ENCODE measurements at regions not wholly inside any gene's neighbourhood (a gene's known extent, or its start where the extent isn't known, plus 50 kb on each side); places are given as distances from the start of the nearest gene placed in this dataset.
"Not testable (repeated sequence)": the region's sequence is repeated elsewhere in the genome, so short reads cannot be mapped to it uniquely, and the experiment has no call there.

- H3K4me3 ChIP-seq (ENCODE audit: low read depth, low read length) = no peak overlapping the region
- TF ChIP-seq, protein P1, sequence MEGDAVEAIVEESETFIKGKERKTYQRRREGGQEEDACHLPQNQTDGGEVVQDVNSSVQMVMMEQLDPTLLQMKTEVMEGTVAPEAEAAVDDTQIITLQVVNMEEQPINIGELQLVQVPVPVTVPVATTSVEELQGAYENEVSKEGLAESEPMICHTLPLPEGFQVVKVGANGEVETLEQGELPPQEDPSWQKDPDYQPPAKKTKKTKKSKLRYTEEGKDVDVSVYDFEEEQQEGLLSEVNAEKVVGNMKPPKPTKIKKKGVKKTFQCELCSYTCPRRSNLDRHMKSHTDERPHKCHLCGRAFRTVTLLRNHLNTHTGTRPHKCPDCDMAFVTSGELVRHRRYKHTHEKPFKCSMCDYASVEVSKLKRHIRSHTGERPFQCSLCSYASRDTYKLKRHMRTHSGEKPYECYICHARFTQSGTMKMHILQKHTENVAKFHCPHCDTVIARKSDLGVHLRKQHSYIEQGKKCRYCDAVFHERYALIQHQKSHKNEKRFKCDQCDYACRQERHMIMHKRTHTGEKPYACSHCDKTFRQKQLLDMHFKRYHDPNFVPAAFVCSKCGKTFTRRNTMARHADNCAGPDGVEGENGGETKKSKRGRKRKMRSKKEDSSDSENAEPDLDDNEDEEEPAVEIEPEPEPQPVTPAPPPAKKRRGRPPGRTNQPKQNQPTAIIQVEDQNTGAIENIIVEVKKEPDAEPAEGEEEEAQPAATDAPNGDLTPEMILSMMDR (IDR thresholded peaks at IDR 0.05; ENCODE audit: low read depth, low read length) = no peak
- TF ChIP-seq MYC (IDR thresholded peaks at IDR 0.05; ENCODE audit: low read depth, low read length) (no peak), POLR2A (IDR thresholded peaks at IDR 0.05; ENCODE audit: extremely low read depth, insufficient read length) (no peak)
- TF ChIP-seq, protein P2, sequence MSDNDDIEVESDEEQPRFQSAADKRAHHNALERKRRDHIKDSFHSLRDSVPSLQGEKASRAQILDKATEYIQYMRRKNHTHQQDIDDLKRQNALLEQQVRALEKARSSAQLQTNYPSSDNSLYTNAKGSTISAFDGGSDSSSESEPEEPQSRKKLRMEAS (IDR thresholded peaks at IDR 0.05; ENCODE audit: low read depth, low read length) = no peak
- no peak for DNase-seq (ENCODE audit: low read depth)
These were observed 731.4 kb downstream of the GALC start for GRCh38 chr14:87261621-87262020.

DNA sequence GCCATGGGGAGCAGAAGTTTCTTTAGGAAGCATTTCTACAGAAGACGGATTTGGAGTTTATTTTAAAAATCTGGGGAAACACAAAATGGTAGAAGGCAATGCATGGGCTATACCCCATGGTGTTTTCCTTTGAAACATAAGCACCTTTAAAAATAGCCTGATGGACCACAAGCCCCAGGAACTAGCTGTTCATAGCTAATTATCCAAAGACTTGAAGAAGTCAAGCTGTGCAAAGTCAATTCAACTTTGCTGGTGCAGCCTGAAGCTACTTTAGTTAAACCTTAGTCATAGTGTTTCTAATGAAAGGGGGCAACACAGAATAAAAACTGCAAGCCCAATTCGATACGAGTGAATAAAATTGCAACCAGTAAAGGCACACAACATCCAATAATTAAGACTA lies 732.5 kb downstream of the GALC start:
- TF ChIP-seq, protein P2 (IDR thresholded peaks at IDR 0.05; ENCODE audit: low read depth, low read length) = no peak
- TF ChIP-seq POLR2A (IDR thresholded peaks at IDR 0.05; ENCODE audit: extremely low read depth, insufficient read length) = no peak
- no peak for TF ChIP-seq MYC (IDR thresholded peaks at IDR 0.05; ENCODE audit: low read depth, low read length)
- TF ChIP-seq, protein P1 (IDR thresholded peaks at IDR 0.05; ENCODE audit: low read depth, low read length) = no peak
- no peak for DNase-seq (ENCODE audit: low read depth)
- H3K4me3 ChIP-seq (ENCODE audit: low read depth, low read length) = no peak overlapping the region

DNA sequence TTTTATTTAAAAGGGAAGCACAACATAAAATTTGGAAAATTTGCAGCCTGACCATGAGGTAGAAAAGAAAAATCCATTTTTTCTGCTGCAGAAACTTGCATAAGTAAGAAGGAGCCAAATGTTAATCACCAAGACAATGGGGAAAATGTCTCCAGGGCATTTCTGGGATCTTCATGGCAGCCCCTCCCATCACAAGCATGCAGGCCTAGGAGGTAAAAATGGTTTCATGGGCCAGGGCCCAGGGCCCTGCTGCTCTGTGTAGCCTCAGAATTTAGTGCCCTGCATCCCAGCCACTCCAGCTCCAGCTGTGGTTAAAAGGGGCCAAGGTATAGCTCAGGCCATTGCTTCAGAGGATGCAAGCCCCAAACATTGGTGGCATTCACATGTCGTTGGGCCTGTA lies 735.6 kb downstream of the GALC start:
- TF ChIP-seq, protein P1 (IDR thresholded peaks at IDR 0.05; ENCODE audit: low read depth, low read length) = no peak
- no peak for TF ChIP-seq POLR2A (IDR thresholded peaks at IDR 0.05; ENCODE audit: extremely low read depth, insufficient read length)
- TF ChIP-seq, protein P2 (IDR thresholded peaks at IDR 0.05; ENCODE audit: low read depth, low read length) = no peak
- no peak for TF ChIP-seq MYC (IDR thresholded peaks at IDR 0.05; ENCODE audit: low read depth, low read length)
- no peak overlapping the region for H3K4me3 ChIP-seq (ENCODE audit: low read depth, low read length)
- no peak for DNase-seq (ENCODE audit: low read depth)

DNA sequence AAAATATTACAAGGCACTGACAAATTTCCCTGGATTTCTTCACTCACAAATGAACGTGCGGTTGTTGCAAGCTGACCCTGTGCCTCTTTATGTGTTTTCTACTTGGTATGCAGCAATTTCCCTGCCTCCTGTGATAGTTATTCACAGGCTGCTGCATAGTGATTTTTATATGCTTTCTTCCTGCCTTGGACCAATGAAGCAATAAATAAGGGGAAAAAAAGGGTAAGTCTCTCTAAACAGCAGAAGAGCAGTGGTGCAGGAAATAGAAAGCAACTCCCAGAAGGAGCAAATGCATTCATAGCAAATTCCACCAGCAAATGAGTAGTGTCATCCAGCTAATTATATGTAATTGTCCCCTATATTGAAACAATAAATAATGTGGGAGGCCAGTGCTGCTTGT lies 737.9 kb downstream of the GALC start:
- DNase-seq (ENCODE audit: low read depth) = no peak
- H3K4me3 ChIP-seq (ENCODE audit: low read depth, low read length) = no peak overlapping the region
- TF ChIP-seq MYC (IDR thresholded peaks at IDR 0.05; ENCODE audit: low read depth, low read length) (no peak), POLR2A (IDR thresholded peaks at IDR 0.05; ENCODE audit: extremely low read depth, insufficient read length) (no peak)
- TF ChIP-seq, protein P1 (IDR thresholded peaks at IDR 0.05; ENCODE audit: low read depth, low read length) = no peak
- TF ChIP-seq, protein P2 (IDR thresholded peaks at IDR 0.05; ENCODE audit: low read depth, low read length) = no peak

DNA sequence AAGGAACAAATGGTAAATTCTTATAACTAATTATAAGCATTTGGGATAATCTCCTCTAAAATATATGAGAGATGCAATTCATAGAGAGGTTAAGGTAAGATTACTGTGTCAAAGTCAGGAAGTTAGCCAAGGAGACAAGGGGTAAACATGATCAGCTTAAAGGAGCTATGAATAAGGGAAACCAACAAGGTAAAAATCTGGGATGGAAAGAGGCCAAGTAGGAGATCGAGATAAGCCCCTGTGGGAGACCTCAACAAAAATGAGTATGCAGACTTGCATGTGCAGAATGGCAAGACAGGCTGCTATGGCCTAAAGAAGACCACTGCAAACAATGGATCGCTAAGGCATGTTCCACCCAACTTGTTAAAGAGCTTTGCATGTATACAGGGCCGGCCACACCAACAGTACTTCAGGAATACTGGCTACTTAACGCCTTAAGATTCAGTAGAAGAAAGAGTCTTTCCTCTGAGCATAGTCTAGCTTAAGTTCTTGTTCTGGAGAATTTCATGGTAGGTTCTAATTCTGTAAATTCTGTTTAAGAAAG lies 738.6 kb downstream of the GALC start:
- DNase-seq (ENCODE audit: low read depth) = no peak
- no peak for TF ChIP-seq MYC (IDR thresholded peaks at IDR 0.05; ENCODE audit: low read depth, low read length)
- no peak for TF ChIP-seq POLR2A (IDR thresholded peaks at IDR 0.05; ENCODE audit: extremely low read depth, insufficient read length)
- TF ChIP-seq, protein P2 (IDR thresholded peaks at IDR 0.05; ENCODE audit: low read depth, low read length) = no peak
- TF ChIP-seq, protein P1 (IDR thresholded peaks at IDR 0.05; ENCODE audit: low read depth, low read length) = no peak
- no peak overlapping the region for H3K4me3 ChIP-seq (ENCODE audit: low read depth, low read length)

DNA sequence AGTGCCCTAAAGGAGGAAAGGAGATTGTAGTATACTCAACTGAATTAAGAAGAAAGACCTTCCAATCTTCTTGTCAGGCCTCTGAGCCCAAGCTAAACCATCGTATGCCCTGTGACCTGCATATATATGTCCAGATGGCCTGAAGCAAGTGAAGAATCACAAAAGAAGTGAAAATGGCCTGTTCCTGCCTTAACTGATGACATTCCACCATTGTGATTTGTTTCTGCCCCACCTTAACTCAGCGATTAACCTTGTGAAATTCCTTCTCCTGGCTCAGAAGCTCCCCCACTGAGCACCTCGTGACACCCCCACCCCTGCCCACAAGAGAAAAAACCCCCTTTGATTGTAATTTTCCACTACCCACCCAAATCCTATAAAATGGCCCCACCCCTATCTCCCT lies 739.2 kb downstream of the GALC start:
- H3K4me3 ChIP-seq (ENCODE audit: low read depth, low read length); DNase-seq (ENCODE audit: low read depth): not testable (repeated sequence)

All from NB4 (cell line).